ENCODE measurements at regions not wholly inside any gene's neighbourhood (a gene's known extent, or its start where the extent isn't known, plus 50 kb on each side); places are given as distances from the start of the nearest gene placed in this dataset.
"Not testable (repeated sequence)": the region's sequence is repeated elsewhere in the genome, so short reads cannot be mapped to it uniquely, and the experiment has no call there.

- DNase-seq = not testable (repeated sequence)
These were observed 53.5 kb upstream of the JADE2 start for GRCh38 chr5:134471858-134472449.

GRCh38 chr5:134468921-134469400 lies 56.5 kb upstream of the JADE2 start:
- DNase-seq = no peak

DNA sequence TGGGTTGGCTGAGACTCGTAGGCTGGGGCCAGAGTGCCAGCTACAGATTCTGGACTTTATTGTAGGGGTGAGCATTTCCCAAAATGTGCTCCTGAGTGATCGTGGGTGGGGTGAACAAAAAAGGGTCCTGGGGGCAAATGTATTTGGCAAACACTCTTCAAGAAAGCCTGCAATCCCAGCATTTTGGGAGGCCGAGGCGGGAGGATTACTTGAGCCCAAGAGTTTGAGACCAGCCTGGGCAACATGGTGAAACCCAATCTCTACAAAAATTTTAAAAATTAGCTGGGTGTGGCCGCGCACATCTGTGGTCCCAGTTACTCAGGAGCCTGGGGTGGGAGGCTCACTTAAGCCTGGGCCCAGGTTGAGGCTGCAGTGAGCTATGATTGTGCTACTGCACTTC lies 55.5 kb upstream of the CDKN2AIPNL start:
- no peak for DNase-seq

DNA sequence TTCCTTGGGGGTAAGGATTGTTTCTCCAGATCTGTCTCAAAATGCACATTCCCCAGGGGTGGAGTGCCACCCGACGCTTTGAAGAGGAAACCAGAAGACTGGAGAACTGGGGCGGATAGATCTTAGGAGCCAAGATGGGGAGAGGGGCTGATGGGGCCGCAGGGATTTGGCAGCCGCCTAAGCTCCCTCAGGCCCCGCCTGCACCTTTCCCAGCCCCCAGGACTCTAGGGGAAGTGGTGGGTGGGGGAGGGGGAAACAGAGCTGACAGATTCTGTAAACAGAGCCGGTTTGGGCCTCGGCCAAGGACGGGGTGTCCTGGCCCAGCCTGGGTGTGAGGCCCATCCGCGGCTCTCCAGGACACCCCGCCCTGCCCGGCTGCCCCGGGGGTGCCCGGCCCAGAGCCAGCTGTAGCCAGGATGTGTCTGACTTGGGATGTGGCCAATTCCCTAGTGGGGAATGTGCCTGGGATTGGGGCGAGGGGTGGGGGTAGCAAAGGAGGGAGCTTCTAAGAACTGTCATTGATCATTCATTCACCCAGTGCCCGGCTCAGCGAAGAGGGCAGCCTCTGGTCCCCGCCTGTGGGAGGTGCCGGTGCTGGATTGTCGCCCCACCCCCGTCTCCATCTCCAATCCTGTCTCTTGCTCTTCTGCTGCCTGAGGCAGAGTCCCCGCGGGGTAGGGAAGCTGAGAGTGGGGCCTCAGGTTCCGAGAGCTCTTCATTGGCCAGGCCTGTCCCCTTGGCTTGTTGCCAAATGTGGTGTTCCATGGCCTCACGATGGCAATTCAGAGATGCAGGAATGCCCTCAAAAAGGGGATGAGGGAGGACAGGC lies 54.8 kb upstream of the CDKN2AIPNL start:
- peak; percentile 33 for DNase-seq

DNA sequence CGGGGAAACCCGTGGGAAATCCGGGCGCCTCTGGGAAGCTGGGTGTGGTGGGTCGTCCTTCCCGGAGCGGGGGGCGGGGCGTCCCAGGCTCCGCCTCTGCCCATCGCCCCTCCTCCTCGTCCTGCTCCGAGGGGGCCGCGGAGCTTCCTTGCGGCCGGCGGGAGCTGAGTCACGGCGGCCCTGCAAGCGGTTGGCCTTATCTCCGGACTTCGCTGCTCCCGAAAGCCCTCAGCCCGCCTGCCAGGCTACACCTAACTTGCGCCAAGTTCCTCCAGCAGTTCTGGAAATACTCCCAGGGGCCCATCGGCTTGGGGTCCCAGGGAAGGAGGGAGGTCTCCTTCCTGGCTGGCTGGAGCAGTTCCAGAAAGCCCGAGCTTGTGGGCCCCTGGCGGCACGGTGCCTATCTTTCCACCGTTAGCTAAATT lies 54.1 kb upstream of the CDKN2AIPNL start:
- peak; percentile 66 for DNase-seq

DNA sequence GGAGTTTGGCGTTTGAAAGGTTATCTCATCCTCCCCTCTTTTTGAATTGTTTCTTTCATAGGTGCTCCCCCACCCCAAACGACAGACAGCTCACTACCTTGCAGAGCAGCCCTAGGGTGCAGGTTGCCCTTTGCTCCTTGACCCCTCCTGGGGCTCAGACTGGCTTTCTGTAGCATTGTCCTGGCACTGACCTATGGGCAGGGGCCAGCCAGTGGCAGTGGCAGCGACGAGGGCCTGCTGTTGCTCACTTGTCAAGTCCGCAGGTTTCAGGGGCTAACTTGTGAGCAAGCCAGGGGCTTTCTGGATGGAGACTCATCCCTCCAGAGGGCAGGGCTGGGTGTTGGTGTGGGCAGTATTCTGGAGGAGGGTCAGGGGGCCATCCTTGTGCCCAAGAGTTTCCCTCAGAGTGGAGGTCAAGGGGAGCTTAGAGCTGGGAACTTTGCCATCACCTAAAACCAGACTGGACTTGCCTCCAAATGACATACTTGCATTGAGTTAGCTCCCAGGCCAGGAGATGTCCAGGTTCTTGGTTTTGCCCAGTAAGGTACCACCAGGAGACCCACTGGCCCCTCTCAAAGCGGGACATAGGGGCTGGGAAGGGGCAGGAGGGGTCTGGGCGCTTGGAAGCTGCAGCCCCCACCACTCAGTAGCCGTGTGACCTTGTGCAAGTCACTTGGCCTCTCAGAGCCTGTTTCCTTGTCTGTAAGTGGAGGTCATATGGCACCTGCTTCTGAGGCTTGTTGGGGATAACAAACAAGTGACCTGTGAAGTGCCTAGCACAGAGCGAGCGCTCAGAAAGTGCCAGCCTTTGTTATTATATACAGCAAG lies 53.5 kb upstream of the CDKN2AIPNL start:
- no peak for DNase-seq

GRCh38 chr5:134463991-134464760 lies 52.5 kb upstream of the CDKN2AIPNL start:
- DNase-seq = no peak

DNA sequence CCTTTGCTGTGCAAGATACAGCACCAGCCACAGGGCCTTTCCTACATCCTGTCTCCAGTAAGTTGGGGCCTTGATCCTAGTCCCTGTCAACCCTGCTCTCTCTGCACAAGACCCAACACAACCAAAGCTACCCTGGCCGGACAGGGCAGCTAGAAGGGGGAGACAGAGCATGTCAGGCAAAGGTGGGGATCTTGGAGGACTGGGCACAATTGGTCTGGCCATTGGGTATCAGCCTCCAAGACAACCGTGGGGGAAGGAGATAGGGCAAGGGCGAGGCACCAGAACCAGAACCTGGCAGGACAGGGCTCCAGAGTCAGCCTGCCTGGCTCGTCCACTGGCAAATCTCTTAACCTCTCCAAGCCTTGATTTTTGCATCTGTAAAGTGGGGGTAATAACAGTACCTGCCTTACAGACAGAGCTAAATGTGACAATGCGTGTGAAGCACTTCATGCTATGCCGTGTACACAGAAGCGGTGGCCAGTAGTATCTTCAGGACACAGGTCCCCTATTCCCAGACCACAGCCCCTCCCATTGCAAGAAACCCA lies 51.6 kb upstream of the CDKN2AIPNL start:
- no peak for DNase-seq

DNA sequence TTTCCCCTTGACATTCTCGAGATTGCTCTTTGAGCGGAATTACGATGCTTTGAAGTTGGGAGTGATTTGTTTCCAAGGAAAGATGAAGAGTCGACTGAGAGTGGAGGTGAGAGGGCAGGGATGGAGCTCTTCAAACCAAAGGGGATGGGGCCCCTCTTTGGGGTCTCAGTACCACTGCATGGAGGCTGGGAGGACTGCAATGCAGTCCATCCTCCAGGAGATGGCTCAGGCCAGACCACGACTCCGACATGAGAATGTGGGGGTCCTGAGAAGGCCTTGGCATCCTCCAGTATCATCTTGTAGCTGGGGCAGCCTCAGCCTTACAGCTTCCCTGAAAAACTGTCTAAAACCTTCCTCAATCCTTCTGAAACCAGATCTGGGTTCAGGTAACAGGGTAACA lies 51.1 kb upstream of the CDKN2AIPNL start:
- DNase-seq = no peak

GRCh38 chr5:134462047-134462575 lies 50.4 kb upstream of the CDKN2AIPNL start:
- DNase-seq = no peak
